Liver (tissue), 8 donors: ENCODE measurements at regions not wholly inside any gene's neighbourhood (a gene's known extent, or its start where the extent isn't known, plus 50 kb on each side); places are given as distances from the start of the nearest gene placed in this dataset.

ENCODE experiments used
- DNase-seq: peaks from one replicate; pipeline ENCODE4 v3.0.0-alpha.2; 2017; ENCODE audit warnings: low spot score
- H3K27ac ChIP-seq, 2 donors: one replicate each; pipeline ENCODE4 v1.7.0; 2013; ENCODE audit warnings: inconsistent platforms in 2 of 2, low read length in 2 of 2, control low read depth in 1 of 2, low read depth in 1 of 2, mild to moderate bottlenecking in 1 of 2
- H3K27me3 ChIP-seq, 4 donors: one replicate each; pipeline versions ENCODE4 v1.6.1 to v1.7.0; 2013; ENCODE audit warnings: low read length in 3 of 4, inconsistent platforms in 1 of 4, mild to moderate bottlenecking in 1 of 4, moderate library complexity in 1 of 4; ENCODE audit not compliant: control insufficient read depth in 4 of 4, insufficient read depth in 4 of 4
- H3K36me3 ChIP-seq, 4 donors: one replicate each; pipeline versions ENCODE4 v1.6.1 to v1.7.0; 2013; ENCODE audit warnings: low read length in 3 of 4, mild to moderate bottlenecking in 3 of 4, low read depth in 1 of 4, moderate library complexity in 1 of 4; ENCODE audit not compliant: control insufficient read depth in 4 of 4, insufficient read depth in 3 of 4
- H3K4me1 ChIP-seq, 4 donors: one replicate each; pipeline versions ENCODE4 v1.6.1 to v1.7.0; 2013; ENCODE audit warnings: low read length in 3 of 4, mild to moderate bottlenecking in 3 of 4, moderate library complexity in 1 of 4; ENCODE audit not compliant: control insufficient read depth in 4 of 4, insufficient read depth in 4 of 4
- H3K4me3 ChIP-seq, 3 donors: one replicate each; pipeline versions ENCODE4 v1.6.1 to v1.7.0; 2013; ENCODE audit warnings: low read length in 3 of 3, control low read depth in 1 of 3, low read depth in 1 of 3, mild to moderate bottlenecking in 1 of 3
- H3K9ac ChIP-seq, 2 donors: one replicate each; pipeline ENCODE4 v1.7.0; 2013; ENCODE audit warnings: low read length in 2 of 2, mild to moderate bottlenecking in 2 of 2, moderate library complexity in 2 of 2, control low read depth in 1 of 2, low read depth in 1 of 2
- H3K9me3 ChIP-seq, 4 donors: one replicate each; pipeline versions ENCODE4 v1.6.1 to v1.7.0; 2013; ENCODE audit warnings: low read length in 3 of 4; ENCODE audit not compliant: control insufficient read depth in 4 of 4
- CTCF ChIP-seq: fragments of 150-350 bp; IDR thresholded peaks from 2 replicates; pipeline ENCODE4 v1.5.1; 2017; ENCODE audit warnings: improper control_type of control experiment, low read depth, low read length; ENCODE audit not compliant: missing input control
- EGR1 ChIP-seq, 2 donors: IDR thresholded peaks; 2 replicates each; pipeline ENCODE4 v1.6.1; 2016 to 2018; ENCODE audit warnings: antibody characterized with exemption in 2 of 2, low read depth in 2 of 2
- FOXA1 ChIP-seq: IDR thresholded peaks from 2 replicates; pipeline ENCODE4 v1.6.1; 2016; ENCODE audit warnings: antibody characterized with exemption
- FOXA2 ChIP-seq: IDR thresholded peaks from 2 replicates; pipeline ENCODE4 v1.6.1; 2016; ENCODE audit warnings: antibody characterized with exemption
- GABPA ChIP-seq, 2 donors: IDR thresholded peaks in 1 of 2; conservative IDR thresholded peaks in 1 of 2; 2 replicates each; pipeline ENCODE4 v1.6.1; 2016; ENCODE audit warnings: antibody characterized with exemption in 2 of 2, mild to moderate bottlenecking in 1 of 2, moderate library complexity in 1 of 2
- HNF4A ChIP-seq, 2 donors: conservative IDR thresholded peaks; 2 replicates each; pipeline ENCODE4 v1.6.1; 2016; ENCODE audit warnings: antibody characterized with exemption in 2 of 2, mild to moderate bottlenecking in 2 of 2
- HNF4G ChIP-seq: IDR thresholded peaks from 2 replicates; pipeline ENCODE4 v1.6.1; 2016; ENCODE audit warnings: antibody characterized with exemption
- NR2F2 ChIP-seq: IDR thresholded peaks from 2 replicates; pipeline ENCODE4 v1.6.1; 2016; ENCODE audit warnings: antibody characterized with exemption
- RAD21 ChIP-seq, 2 donors: IDR thresholded peaks; 2 replicates each; pipeline ENCODE4 v1.6.1; 2016; ENCODE audit warnings: antibody characterized with exemption in 2 of 2, mild to moderate bottlenecking in 2 of 2
- RXRA ChIP-seq, 2 donors: IDR thresholded peaks; 2 replicates each; pipeline ENCODE4 v1.6.1; 2017 to 2018; ENCODE audit warnings: antibody characterized with exemption in 2 of 2, mild to moderate bottlenecking in 1 of 2
- SP1 ChIP-seq: IDR thresholded peaks from 2 replicates; pipeline ENCODE4 v1.6.1; 2018; ENCODE audit warnings: antibody characterized with exemption, mild to moderate bottlenecking
- TAF1 ChIP-seq: conservative IDR thresholded peaks from 2 replicates; pipeline ENCODE4 v1.6.1; 2016; ENCODE audit warnings: antibody characterized with exemption, mild to moderate bottlenecking
- YY1 ChIP-seq: IDR thresholded peaks from 2 replicates; pipeline ENCODE4 v1.6.1; 2016; ENCODE audit warnings: antibody characterized with exemption, mild to moderate bottlenecking
- whole genome bisulfite sequencing: extraction: QIAGEN DNeasy Blood & Tissue Kit; methylation state at CpG from one replicate; pipeline ENCODE4 v1.1.7; 2013; 5-methylcytosine and 5-hydroxymethylcytosine counted together
- TF ChIP-seq, protein P1 (sequence below): IDR thresholded peaks from 2 replicates; pipeline ENCODE4 v1.6.1; 2016; ENCODE audit warnings: antibody characterized with exemption, mild to moderate bottlenecking
- TF ChIP-seq, protein P2 (sequence below): IDR thresholded peaks from 2 replicates; pipeline ENCODE4 v1.6.1; 2016; ENCODE audit warnings: antibody characterized with exemption
- TF ChIP-seq, protein P3 (sequence below): IDR thresholded peaks from 2 replicates; pipeline ENCODE4 v1.6.1; 2016; ENCODE audit warnings: antibody characterized with exemption
- donor health status: healthy.
- donor health status: healthy.
- donor health status: healthy.
- donor health status: healthy.
- donor health status: healthy.

- H3K36me3 ChIP-seq = no peaks in the 10 kb centered on the region
- no peak overlapping the region for H3K27ac ChIP-seq
- no peaks in the 10 kb centered on the region for H3K4me1 ChIP-seq
- TF ChIP-seq CTCF (no peak), HNF4G (no peak), GABPA (IDR thresholded peaks at IDR 0.05 in 1 of 2, conservative IDR thresholded peaks at IDR 0.05 in 1 of 2) (no peak), YY1 (no peak), FOXA2 (no peak), RXRA (IDR thresholded peaks at IDR 0.05) (no peak), EGR1 (IDR thresholded peaks at IDR 0.05; ENCODE audit: low read depth in 2 of 2) (no peak), HNF4A (conservative IDR thresholded peaks at IDR 0.05) (no peak), SP1 (no peak), RAD21 (IDR thresholded peaks at IDR 0.05) (no peak), NR2F2 (no peak), FOXA1 (no peak)
- TF ChIP-seq, protein P1, sequence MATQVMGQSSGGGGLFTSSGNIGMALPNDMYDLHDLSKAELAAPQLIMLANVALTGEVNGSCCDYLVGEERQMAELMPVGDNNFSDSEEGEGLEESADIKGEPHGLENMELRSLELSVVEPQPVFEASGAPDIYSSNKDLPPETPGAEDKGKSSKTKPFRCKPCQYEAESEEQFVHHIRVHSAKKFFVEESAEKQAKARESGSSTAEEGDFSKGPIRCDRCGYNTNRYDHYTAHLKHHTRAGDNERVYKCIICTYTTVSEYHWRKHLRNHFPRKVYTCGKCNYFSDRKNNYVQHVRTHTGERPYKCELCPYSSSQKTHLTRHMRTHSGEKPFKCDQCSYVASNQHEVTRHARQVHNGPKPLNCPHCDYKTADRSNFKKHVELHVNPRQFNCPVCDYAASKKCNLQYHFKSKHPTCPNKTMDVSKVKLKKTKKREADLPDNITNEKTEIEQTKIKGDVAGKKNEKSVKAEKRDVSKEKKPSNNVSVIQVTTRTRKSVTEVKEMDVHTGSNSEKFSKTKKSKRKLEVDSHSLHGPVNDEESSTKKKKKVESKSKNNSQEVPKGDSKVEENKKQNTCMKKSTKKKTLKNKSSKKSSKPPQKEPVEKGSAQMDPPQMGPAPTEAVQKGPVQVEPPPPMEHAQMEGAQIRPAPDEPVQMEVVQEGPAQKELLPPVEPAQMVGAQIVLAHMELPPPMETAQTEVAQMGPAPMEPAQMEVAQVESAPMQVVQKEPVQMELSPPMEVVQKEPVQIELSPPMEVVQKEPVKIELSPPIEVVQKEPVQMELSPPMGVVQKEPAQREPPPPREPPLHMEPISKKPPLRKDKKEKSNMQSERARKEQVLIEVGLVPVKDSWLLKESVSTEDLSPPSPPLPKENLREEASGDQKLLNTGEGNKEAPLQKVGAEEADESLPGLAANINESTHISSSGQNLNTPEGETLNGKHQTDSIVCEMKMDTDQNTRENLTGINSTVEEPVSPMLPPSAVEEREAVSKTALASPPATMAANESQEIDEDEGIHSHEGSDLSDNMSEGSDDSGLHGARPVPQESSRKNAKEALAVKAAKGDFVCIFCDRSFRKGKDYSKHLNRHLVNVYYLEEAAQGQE = no peak
- TF ChIP-seq, protein P2, sequence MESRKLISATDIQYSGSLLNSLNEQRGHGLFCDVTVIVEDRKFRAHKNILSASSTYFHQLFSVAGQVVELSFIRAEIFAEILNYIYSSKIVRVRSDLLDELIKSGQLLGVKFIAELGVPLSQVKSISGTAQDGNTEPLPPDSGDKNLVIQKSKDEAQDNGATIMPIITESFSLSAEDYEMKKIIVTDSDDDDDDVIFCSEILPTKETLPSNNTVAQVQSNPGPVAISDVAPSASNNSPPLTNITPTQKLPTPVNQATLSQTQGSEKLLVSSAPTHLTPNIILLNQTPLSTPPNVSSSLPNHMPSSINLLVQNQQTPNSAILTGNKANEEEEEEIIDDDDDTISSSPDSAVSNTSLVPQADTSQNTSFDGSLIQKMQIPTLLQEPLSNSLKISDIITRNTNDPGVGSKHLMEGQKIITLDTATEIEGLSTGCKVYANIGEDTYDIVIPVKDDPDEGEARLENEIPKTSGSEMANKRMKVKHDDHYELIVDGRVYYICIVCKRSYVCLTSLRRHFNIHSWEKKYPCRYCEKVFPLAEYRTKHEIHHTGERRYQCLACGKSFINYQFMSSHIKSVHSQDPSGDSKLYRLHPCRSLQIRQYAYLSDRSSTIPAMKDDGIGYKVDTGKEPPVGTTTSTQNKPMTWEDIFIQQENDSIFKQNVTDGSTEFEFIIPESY = no peak
- TF ChIP-seq, protein P3, sequence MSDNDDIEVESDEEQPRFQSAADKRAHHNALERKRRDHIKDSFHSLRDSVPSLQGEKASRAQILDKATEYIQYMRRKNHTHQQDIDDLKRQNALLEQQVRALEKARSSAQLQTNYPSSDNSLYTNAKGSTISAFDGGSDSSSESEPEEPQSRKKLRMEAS = no peak
- no peak for DNase-seq
- H3K27me3 ChIP-seq = no peaks in the 10 kb centered on the region
- H3K9ac ChIP-seq = no peak overlapping the region
- H3K4me3 ChIP-seq = no peak overlapping the region
- WGBS = 88% methylated on average over 1 of the region's 1 CpG
- H3K9me3 ChIP-seq = no peaks in the 10 kb centered on the region
These were observed 213.7 kb upstream of the NR4A3 start for GRCh38 chr9:99607842-99608448.

GRCh38 chr9:99614341-99614740 lies 207.3 kb upstream of the NR4A3 start:
- H3K9me3 ChIP-seq = no peaks in the 10 kb centered on the region
- WGBS = 95% methylated on average over 5 of the region's 5 CpGs
- no peaks in the 10 kb centered on the region for H3K36me3 ChIP-seq
- no peak for DNase-seq
- TF ChIP-seq HNF4A (conservative IDR thresholded peaks at IDR 0.05) (no peak), TAF1 (no peak), RAD21 (IDR thresholded peaks at IDR 0.05) (no peak), CTCF (no peak)
- TF ChIP-seq, protein P3 = no peak
- H3K27ac ChIP-seq = no peak overlapping the region
- no peaks in the 10 kb centered on the region for H3K4me1 ChIP-seq
- no peak overlapping the region for H3K4me3 ChIP-seq
- H3K9ac ChIP-seq = no peak overlapping the region
- H3K27me3 ChIP-seq = no peaks in the 10 kb centered on the region
